HL-60 (cell line): ENCODE measurements at regions not wholly inside any gene's neighbourhood (a gene's known extent, or its start where the extent isn't known, plus 50 kb on each side); places are given as distances from the start of the nearest gene placed in this dataset.

Source experiments
- CTCF ChIP-seq: IDR thresholded peaks from one replicate; pipeline ENCODE4 v1.5.1; 2011; ENCODE audit warnings: low read length, control low read depth, inconsistent platforms; ENCODE audit not compliant: insufficient read depth
- GABPA ChIP-seq: IDR thresholded peaks from 2 replicates; pipeline ENCODE4 v1.6.1; 2012; ENCODE audit warnings: low read depth
- POLR2AphosphoS5 ChIP-seq: IDR thresholded peaks from 2 replicates; pipeline ENCODE4 v1.6.1; 2012; ENCODE audit warnings: low read depth
- SPI1 ChIP-seq: IDR thresholded peaks from 2 replicates; pipeline ENCODE4 v1.6.1; 2012; ENCODE audit warnings: low read depth, mild to moderate bottlenecking, borderline replicate concordance
- TF ChIP-seq, protein P1 (sequence below): IDR thresholded peaks from 2 replicates; pipeline ENCODE4 v1.6.1; 2012; ENCODE audit warnings: low read depth; ENCODE audit not compliant: insufficient replicate concordance

DNA sequence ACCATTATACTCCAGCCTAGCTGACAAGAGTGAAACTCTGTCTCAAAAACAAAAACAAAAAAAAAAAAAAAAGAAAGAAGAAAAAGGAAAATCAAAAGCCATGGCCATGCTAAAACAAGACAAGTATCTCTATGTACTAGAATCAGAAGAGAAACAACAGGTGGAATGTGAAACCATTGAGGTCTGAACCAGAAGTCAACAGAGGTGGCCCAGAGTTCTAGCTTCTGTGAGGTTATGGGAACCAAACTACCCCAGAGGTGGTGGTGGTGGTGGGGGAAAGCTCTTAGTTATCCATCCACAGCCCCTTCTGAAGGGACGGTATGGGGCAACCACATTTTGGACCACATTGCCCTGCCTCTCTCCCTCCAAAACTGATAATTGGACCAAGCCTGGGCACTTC, 59.5 kb upstream of the ZNF366 start:
- TF ChIP-seq CTCF (no peak), POLR2AphosphoS5 (no peak), GABPA (no peak), SPI1 (no peak)
- TF ChIP-seq, protein P1, sequence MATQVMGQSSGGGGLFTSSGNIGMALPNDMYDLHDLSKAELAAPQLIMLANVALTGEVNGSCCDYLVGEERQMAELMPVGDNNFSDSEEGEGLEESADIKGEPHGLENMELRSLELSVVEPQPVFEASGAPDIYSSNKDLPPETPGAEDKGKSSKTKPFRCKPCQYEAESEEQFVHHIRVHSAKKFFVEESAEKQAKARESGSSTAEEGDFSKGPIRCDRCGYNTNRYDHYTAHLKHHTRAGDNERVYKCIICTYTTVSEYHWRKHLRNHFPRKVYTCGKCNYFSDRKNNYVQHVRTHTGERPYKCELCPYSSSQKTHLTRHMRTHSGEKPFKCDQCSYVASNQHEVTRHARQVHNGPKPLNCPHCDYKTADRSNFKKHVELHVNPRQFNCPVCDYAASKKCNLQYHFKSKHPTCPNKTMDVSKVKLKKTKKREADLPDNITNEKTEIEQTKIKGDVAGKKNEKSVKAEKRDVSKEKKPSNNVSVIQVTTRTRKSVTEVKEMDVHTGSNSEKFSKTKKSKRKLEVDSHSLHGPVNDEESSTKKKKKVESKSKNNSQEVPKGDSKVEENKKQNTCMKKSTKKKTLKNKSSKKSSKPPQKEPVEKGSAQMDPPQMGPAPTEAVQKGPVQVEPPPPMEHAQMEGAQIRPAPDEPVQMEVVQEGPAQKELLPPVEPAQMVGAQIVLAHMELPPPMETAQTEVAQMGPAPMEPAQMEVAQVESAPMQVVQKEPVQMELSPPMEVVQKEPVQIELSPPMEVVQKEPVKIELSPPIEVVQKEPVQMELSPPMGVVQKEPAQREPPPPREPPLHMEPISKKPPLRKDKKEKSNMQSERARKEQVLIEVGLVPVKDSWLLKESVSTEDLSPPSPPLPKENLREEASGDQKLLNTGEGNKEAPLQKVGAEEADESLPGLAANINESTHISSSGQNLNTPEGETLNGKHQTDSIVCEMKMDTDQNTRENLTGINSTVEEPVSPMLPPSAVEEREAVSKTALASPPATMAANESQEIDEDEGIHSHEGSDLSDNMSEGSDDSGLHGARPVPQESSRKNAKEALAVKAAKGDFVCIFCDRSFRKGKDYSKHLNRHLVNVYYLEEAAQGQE, result no peak
